Fibroblast of upper back skin (primary cell): ENCODE measurements at regions not wholly inside any gene's neighbourhood (a gene's known extent, or its start where the extent isn't known, plus 50 kb on each side); places are given as distances from the start of the nearest gene placed in this dataset.
A peak's percentile ranks its signal among the peaks of the same experiment; 100 is the strongest.
"Not testable (repeated sequence)": the region's sequence is repeated elsewhere in the genome, so short reads cannot be mapped to it uniquely, and the experiment has no call there.

Experiments used
- DNase-seq: peaks from one replicate; pipeline ENCODE4 v3.0.0-alpha.2; 2013

GRCh38 chr13:70208968-70209367, 100.7 kb upstream of the KLHL1 start:
- not testable (repeated sequence) for DNase-seq

GRCh38 chr13:70206671-70207070, 98.4 kb upstream of the KLHL1 start:
- no peak for DNase-seq

- DNase-seq: no peak
Observed at GRCh38 chr13:70203661-70204229, 95.5 kb upstream of the KLHL1 start.

- DNase-seq: no peak
Observed at GRCh38 chr13:70191034-70191433, 82.8 kb upstream of the KLHL1 start.

- no peak for DNase-seq
Observed at GRCh38 chr13:70189981-70190380, 81.7 kb upstream of the KLHL1 start.

- no peak for DNase-seq
Observed at GRCh38 chr13:70188567-70188966, 80.3 kb upstream of the KLHL1 start.

GRCh38 chr13:70183041-70183440, 74.8 kb upstream of the KLHL1 start:
- DNase-seq: peak; percentile 7
